GM19452 (cell line): ENCODE measurements at regions not wholly inside any gene's neighbourhood (a gene's known extent, or its start where the extent isn't known, plus 50 kb on each side); places are given as distances from the start of the nearest gene placed in this dataset.
"Not testable (repeated sequence)": the region's sequence is repeated elsewhere in the genome, so short reads cannot be mapped to it uniquely, and the experiment has no call there.

Source experiments
- ATAC-seq: cut with Tn5 transposase; IDR thresholded peaks from one replicate; pipeline ENCODE4 v1.9.1; 2021; ENCODE audit not compliant: unreplicated experiment

DNA sequence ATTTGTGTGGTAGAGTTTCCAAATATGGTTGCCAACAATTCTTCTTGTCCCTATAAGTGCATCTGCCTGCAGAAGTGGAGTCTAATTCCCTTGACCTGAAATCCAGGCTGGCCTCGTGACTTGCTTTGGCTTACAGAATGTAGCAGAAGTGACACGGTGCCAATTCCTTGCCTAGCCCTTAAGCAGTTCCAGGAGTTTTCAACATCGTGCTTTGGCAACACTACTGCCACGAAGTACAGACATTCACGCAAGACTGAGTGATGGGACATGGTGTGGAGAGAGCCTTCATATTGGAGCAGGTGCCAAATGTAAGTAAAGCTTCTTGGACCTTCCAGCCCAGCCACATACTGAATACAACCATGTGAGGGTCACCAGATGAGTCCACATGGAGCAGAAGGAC, 92.9 kb upstream of the NEK6 start:
- no peak for ATAC-seq

DNA sequence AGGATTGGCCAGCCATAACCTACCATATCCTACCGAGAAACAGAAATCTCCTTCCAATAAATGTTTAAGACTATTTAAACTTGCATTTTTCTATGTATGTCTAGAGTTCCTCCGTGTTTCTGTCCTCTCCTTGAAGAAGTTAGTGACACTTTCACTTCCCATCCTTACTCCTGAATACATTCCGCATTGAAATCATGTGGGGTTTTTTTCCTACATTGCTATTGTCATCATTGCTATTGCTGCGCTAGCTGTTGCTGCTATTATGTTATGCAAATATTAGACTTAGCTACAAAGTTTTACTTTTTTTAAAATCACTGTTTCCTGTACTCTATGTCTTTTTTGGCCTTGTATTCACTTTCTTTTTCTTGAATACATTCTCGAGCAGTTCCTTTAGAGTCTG, 83.3 kb upstream of the NEK6 start:
- no peak for ATAC-seq

DNA sequence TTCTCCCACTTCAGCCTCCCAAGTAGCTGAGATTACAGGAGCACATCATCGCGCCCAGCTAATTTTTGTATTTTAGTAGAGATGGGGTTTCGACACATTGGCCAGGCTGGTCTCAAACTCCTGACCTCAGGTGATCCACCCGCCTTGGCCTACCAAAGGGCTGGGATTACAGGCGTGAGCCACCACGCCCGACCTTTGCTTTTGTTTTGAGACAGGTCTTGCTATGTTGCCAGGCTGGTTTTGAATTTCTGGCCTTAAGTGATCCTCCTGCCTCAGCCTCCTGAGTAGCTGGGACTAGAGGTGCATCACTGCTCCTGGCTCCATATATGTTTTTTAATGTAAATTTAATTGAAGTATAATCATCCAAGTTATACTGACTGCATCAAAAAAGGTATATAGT, 80.2 kb upstream of the NEK6 start:
- not testable (repeated sequence) for ATAC-seq

DNA sequence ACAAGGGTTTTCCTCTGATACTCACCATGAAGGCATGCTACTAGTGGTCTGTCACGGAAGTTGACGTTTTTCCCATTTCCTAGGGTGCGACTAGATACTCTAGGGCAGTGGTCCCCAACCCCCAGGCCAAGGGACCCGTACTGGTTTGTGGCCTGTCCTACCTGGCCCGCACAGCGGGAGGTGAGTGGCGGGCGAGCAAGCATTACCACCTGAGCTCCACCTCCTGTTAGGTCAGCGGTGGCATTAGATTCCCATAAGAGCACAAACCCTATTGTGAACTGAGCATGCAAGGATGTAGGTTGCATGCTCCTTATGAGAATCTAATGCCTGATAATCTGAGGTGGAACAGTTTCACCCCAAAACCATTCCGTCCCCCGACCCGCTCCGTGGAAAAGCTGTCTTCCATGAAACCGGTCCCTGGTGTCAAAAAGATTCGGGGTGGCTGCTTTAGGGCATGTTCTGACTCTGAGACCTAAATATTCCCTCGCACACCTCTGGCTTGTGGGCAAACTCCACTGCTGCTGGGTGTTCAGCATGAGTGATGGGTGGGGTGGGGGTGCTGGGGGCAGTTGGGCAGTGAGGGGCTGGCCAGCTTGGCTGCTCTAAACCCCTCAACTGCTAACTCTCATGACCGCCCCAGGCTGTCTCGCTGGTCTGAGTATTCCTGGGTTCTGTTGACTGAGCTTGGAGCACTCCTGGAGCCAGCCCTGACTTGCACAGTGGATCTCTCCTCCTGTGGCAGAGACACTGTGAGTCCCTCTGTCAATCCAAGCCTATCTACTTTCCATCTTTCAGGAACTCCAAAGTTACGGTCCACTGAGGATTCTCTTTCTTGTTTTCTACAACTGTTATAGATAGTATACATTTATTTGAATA, 78.3 kb upstream of the NEK6 start:
- ATAC-seq, result no peak

DNA sequence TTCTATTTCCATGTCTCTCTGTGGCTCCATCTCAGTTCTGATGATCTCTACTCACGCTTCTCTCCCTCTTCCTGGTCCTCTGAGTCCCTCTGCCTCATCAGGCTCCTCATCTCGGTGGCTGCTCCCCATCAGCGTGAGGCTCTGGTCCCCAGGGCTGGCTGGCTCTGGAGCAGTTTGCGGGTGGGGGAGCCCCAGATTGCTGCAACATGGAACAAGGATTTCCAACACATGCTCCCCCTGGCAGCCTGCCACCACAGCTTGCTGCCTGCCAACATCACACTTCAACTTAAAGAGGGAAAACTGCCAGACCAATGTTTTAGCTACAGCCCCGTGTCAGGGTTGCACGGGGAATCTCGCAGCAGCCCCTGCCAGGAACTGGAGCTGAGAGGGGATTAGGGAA, 77.2 kb upstream of the NEK6 start:
- no peak for ATAC-seq

DNA sequence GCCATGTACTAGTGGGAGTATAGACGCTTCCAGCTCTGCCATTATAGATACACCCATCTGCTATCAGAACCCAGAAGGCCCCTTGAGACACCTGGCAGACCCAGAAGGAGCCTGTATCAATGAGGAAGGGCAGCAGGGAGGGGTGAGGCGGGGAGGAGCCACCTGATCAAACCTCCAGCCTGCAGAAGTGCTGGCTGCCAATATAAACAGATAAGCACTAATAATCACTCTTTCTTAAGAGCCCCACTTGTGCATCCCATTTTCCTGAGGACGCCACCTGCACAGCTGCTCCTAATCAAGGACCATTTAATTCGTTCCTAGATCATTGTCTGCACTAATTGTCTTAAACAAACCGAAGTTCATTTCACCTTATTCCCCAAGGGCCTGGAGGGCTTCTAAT, 75.0 kb upstream of the NEK6 start:
- ATAC-seq, result no peak

DNA sequence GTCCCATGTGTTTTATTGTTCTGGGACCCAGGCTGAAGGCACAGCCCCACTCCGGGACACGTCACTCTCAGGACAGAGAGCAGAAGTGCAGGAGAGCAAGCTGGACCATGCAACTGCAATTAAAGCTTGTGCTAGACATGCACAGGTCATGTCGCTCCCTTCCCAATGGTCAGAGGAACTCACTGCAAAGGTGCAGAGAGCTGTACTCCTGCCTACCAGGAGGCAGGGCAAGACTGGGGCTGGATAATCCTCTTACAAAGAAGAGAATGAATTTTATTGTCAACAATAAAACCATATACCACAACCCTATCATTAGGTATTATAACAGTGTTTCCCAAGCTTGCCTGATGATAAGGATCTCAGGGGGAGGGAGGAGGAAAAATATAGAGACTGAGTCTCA, 74.0 kb upstream of the NEK6 start:
- ATAC-seq, result no peak

GRCh38 chr9:124185413-124185812, 72.3 kb upstream of the NEK6 start:
- no peak for ATAC-seq

DNA sequence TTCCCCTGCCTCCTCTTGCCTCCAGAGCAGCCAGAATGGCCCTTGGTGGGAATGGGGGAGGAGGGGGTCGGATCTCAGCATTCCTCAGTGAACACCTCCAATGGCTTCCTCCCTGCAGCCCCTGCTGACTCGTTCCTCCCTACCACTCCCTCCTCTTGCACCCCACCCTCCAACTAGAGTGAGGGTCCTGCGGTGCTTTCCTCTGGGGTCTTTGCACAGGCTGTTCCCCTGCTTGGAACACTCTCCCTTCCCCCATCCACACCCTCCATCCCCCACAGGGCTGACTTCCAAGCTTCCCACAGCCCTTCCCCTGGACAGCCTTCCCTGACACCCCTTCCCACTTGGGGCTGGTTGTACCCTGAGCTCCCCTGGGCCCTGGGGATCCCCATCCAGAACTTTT, 70.4 kb upstream of the NEK6 start:
- ATAC-seq, result no peak

- ATAC-seq, result no peak
Observed at GRCh38 chr9:124188331-124189110, 69.2 kb upstream of the NEK6 start.

DNA sequence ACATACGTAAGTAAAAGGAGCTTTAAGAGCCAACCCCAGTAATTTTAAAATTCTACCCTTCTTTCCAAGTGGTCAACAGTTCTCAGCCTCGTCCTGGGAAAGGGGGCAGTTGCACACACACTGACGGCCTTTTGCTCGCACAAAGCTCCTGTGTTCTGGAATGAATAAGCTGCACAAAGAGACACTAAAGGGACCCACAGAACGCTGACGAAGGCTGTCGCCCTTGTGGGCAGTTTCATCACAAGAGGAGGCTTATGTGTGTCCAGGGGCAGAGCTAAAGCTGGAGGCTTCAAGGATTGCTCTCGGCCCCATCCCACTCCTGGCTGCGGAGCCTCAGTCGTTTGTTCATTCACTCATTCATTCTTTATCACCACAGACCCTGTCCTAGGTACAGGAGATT, 67.0 kb upstream of the NEK6 start:
- no peak for ATAC-seq

GRCh38 chr9:124191691-124192395, 65.9 kb upstream of the NEK6 start:
- no peak for ATAC-seq

- ATAC-seq, result no peak
Observed at GRCh38 chr9:124196814-124197176, 61.0 kb upstream of the NEK6 start.

GRCh38 chr9:124197177-124198095, 60.3 kb upstream of the NEK6 start:
- peak; percentile 50 for ATAC-seq

DNA sequence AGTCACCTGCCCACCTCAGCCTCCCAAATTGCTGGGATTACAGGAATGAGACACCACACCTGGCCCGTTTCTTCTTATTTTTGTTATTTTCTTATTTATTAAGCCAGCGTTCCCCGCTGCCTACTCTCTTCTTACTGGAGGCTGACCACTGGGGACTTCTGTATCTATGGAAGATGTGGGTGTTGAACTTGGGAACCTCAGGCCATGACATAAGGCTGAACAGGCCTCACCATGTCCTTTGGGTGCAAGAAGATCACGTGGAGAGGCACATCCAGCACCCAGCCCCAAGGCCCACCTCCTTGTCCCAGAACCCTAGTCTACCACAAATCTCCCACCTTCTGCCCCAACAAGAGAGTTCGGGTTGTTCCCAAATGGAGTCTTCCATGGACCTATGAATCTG, 59.4 kb upstream of the NEK6 start:
- no peak for ATAC-seq

GRCh38 chr9:124198948-124199347, 58.8 kb upstream of the NEK6 start:
- ATAC-seq, result no peak

DNA sequence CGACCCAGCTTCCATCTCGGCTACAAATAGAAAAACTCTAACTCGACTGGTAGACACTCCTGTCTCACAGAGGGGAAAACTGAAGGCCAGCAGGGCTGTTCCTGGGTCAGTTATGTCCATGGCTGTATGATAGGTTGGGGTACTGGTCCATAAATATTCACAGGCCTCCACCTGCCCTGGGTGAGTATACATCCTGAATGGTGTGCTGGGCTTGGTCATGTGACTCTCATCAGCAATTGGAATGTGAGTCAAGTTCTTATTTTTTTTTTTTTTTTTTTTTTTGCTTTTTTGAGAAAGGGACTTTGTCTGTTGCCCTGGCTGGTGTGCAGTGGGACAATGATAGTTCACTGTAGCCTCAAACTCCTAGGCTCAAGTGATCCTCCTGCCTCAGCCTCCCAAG, 58.3 kb upstream of the NEK6 start:
- no peak for ATAC-seq

GRCh38 chr9:124202447-124202971, 55.2 kb upstream of the NEK6 start:
- peak; percentile 74 for ATAC-seq

DNA sequence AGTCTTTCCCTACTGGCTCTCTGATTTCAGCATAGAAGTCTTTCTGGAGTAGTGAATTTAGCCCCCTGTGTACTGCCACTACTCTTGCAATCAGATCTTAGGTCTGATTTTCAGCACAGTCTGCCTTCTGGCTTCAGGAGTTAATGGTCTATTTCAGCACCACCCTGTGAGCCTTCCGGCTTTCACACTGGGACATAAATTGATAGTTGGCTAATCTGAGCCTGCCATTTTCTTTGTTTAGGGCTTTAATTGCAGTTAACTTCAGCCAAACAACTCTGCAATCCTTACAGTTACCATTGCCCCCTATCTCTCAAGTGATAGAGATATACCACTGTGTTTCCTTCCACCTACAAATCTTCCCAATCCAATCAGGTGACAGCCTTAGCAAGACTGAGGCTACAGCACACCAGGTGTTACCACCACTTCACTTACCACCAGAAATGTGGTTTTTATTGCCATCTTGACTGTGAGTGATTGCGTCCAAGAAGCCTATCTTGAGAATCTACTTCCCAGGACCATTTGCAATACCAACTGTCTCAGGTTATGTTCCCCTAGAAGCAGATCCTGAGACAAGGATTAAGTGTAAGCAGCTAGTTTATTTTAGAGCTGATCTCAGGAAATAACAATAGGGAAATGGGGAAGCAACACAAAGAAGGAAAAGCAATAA, 51.9 kb upstream of the NEK6 start:
- no peak for ATAC-seq

- no peak for ATAC-seq
Observed at GRCh38 chr9:124206391-124206790, 51.4 kb upstream of the NEK6 start.
